Stimulated activated CD8-positive, alpha-beta memory T cell treated with anti-CD3 and anti-CD28 coated beads, Interleukin-15, amount 100 ng/mL, for 1 hour (primary cell): ENCODE measurements at regions not wholly inside any gene's neighbourhood (a gene's known extent, or its start where the extent isn't known, plus 50 kb on each side); places are given as distances from the start of the nearest gene placed in this dataset.

Source experiments
- DNase-seq: peaks from one replicate; pipeline ENCODE4 v3.0.0-alpha.2; 2020; ENCODE audit warnings: low read depth

DNA sequence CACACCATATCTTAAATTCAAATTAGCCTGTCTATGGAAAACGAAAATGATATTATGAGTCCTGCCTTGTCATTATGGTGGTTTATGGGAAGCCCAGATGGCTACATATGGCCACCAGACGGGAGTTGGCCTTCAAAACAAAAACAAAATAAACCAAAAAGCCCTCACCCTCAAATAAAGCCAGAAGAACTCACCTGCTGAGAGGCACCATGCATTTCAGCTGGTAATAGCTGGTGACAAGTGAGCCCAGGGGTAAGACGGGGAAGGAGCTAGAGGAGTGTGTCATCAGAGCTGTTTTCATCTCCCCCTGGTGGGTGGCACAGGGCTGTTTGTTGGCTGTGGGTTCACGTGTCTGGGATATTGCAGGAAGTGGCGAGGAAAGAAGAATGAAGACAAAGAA is 152.9 kb downstream of the EFNB2 start:
- no peak for DNase-seq

- DNase-seq, result no peak
Measured at GRCh38 chr13:106381091-106381490, 154.4 kb downstream of the EFNB2 start.

- no peak for DNase-seq
Measured at GRCh38 chr13:106377931-106378662, 157.4 kb downstream of the EFNB2 start.

DNA sequence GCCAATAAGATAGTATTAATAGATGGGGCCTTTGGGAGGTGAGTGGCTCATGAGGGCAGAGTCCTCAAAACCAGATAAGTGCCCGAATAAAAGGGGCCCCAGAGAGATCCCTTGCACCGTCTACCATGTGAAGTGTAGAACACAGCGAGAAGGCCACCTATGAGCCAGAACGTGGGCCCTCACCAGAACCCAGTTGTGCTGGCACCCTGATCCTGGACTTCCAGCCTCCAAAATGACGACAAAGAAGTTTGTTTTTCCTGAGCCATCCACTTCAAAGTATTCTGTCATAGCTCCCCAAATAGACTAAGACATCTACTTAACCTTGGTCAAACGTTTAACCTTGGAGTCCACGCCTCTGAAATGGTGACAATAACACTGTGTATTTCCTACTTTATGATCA is 158.1 kb downstream of the EFNB2 start:
- no peak for DNase-seq

DNA sequence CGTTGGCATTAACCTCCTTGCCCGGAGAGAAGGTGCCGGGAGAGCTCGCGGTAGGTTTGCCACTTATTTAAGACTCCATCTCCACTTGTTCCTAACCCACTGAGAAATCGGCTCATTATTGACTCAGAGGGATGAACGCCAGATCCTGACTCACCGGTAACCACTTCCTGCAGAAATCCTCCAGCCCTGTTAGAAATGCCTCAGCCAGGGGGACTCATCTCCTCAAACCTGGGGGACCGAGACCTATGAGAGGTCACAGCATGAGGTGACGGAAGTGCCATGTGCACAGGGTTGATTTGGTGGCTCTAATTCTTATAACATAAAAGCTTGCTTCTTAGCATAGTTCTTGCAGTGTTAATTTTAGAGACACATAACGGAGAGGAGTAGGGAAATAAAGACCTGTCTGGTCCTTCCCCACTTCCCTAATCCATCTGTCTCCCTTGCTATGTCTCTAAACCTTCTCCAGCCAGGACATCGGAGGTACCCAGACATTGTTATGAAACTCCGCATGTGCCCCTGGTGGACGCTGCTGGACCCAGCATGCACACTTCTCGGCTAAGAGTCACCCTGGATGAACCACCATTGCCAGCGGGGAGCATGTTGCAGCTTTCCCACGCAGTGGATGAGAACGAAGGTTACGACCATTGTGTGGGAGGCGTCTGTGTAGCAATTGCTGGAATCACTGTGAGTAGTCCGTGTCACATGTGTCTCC is 158.9 kb downstream of the EFNB2 start:
- DNase-seq, result no peak

DNA sequence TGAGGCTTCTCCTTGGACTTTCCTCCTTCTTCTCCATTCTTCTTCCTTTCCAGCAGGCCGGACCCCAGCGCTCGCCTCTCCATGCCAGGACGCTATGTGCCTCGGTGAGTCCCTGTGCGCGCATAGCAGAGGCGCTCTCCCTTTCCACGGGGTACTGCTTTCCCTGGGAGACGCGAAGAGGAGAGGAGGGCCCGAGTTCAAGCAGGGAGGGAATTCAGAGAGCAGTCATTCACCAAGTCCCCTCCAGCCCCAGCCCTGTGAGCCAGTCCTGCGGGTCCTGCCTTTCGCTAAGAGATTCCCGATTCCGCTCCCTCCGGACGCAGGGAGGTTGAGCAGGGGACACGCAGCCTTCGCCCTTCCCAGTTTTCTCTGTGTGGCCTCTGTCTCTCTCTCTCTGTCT is 160.4 kb downstream of the EFNB2 start:
- no peak for DNase-seq

DNA sequence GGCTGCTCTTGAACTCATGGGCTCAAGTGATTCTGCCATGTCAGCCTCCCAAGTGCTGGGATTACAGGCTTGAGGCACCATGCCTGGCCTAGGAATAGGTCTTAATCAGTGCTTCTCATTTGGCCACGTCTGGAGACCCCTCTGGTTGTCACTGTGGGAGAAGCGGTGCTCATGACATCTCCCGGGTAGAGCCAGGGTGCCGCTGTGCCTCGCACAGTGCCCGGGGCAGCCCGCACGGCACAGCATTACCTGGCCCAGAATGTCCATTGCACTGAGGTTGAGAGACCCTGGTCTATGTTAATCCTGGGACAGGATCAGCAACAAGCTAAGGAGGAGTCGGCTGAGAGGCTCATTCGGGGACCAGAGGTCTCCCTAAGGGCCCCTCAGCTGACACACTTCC is 160.8 kb downstream of the EFNB2 start:
- DNase-seq, result no peak

GRCh38 chr13:106373989-106374572 is 161.4 kb downstream of the EFNB2 start:
- no peak for DNase-seq

DNA sequence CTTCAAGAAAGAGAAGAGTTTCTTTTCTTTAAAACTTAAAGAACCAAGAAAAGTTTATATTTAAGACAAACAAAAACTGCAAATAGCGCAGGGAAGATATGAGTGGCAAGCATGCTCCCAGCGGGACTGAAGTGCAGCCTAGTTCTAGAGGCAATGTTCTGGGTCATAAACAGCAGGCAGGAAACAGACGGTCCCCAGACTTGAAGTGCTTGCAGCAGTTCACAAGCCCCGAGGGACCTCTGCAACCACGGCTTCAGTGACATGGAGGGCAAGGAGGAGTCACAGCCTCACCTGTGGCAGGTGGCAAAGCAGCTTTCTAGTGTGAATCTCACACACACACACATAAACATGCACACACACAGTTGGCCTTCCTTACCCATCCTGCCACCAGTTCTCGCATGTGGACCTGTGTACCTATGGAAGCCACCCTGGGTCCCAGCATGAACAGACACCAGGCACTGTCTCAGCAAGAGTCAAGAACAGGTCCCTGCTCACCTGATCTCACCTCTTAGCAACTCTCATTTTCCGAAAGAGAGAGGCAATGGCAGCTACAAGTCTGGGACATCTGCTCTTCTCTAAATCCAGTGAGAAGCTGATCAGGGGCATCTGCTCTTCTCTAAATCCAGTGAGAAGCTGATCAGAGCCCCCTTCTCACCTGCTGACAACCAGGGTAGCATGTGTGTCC is 162.0 kb downstream of the EFNB2 start:
- DNase-seq, result no peak

DNA sequence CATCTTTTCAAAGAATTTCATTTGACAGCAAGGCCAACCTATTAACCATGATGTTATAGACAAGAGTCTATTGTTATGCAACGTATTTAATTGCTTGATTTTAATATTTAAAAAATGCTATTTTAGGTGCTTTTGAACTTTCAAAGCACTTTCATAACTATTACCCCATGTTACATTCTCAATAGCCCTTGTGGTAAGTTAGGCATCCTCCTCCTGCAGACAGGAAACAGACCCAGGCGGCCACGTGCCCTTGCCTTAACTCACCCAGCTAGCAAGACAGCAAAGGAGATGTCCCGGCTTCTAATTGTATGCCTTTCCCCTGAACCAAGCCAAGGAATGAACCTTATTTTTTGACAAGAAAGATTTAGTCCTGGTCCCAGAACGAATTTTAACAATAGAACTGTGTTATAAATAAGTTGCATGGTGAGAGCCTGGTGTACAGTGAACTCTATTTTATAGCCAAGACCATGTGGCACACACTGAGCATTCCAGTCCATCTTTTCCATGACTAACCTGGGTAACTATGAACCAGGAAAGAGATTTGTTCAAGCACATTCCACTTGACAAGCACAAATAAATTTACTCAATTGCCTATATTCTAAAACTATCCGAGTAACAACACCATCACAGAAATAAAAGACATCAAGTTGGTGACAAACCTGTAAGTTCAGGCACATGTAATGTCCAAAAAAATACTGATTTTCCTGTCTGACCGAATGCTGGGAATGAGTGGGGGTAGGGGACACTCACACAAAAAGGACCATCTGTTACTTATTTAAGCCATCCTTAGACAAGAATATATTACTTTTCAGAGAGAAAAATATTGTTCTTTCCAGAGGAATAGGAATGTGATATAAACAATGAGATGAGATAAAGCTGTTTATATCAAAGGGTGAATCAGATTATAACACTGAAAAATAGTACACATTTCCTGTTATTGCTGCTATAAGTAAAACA is 163.0 kb downstream of the EFNB2 start:
- no peak for DNase-seq

DNA sequence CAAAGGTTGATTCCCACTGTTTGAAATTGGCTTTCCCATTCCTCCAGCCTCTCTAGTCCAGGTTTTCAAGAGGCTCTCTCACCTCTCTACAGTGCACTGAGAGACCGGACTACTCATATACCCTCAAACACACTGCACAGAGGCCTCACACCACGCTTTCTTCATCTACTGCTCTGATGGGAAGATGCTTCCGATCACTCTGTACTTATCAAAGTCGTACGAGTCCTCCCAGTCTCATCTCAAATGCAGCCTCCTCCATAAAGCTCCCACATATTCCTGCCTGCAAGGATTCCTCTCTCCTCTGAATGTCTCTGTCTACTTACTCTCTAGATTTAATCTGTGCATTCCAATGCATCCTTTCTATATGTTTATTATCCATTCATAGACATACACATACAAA is 164.4 kb downstream of the EFNB2 start:
- DNase-seq, result no peak

- DNase-seq, result no peak
Measured at GRCh38 chr13:106369858-106370257, 165.6 kb downstream of the EFNB2 start.

DNA sequence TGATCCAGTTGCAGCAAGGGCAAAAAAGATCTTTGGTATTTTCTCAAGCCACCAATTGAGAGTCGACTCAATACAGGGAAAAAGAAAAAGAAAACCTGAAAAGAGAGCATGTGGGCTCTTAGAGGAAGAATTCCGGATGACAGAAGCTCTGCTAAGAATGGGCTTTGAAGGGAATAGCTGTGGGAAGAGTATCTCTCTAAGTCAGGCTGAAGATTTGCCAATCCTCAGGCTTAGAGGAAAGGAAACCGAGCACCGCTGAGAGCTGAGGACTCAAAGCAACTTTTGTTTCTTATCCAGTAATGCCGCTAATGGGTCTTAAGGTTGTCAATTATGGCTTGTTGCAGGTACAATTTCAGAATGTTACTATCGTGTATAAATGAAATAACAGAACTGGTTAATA is 166.4 kb downstream of the EFNB2 start:
- DNase-seq, result no peak

GRCh38 chr13:106367361-106367971 is 168.0 kb downstream of the EFNB2 start:
- no peak for DNase-seq

GRCh38 chr13:106362707-106363106 is 172.8 kb downstream of the EFNB2 start:
- DNase-seq, result no peak

- DNase-seq, result no peak
Measured at GRCh38 chr13:106361621-106362020, 173.8 kb downstream of the EFNB2 start.

DNA sequence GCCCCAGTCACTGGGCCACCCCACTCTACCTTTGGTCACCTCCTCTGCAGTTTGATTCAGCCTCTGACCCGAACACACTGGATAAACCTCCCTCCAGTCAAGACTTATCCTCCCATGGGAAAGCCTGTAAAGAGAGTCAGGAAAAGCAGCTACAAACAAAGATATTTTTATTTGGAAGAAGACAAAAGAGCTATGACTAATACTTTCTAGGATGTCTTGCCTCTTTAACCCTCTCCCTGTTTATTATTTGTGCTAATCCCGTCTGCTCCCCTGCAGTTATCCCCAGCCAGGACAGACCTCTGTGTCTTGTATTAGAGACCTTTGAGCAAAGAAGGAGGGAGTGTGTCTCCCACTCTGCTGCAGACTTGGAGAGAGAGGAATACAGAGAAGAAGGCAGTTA is 178.3 kb downstream of the EFNB2 start:
- DNase-seq, result no peak

DNA sequence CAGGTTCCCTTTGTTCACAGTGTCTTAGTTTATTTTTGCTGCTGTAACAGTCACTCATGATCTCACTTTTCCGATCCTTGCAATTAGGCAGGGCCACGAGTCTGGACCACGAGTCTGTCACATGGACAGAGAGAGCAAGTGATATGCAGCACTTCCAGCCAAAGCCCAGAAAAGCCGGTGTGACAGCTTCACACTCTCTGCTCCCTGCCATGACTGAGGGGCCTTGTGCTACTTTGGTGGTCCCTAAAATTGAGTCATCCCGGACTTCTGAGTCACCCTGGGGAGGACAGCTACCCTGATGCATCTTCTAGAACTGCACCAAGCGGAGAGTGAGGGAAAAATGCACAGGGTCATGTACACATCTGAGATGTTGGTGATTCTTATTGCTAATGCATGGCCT is 179.6 kb downstream of the EFNB2 start:
- no peak for DNase-seq

GRCh38 chr13:106354961-106355360 is 180.5 kb downstream of the EFNB2 start:
- DNase-seq, result no peak

DNA sequence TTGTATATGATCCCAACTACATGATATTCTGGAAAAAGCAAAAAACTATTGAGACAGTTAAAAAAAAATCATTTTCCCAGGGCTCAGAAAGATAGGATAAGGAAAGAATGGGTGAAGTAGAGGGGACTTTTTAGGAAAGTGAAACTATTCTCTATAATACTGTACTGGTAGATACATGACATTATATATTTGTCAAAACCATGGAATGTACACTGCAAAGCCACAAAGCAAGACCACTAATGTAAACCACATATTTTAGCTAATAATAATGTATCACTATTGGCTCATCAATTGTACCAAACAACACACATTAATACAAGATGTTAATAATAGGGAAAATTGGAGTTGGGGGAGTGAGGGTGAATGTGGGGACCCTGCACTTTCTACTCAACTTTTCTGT is 182.6 kb downstream of the EFNB2 start:
- no peak for DNase-seq

- DNase-seq, result no peak
Measured at GRCh38 chr13:106351251-106351650, 184.2 kb downstream of the EFNB2 start.
